ENCODE measurements at regions not wholly inside any gene's neighbourhood (a gene's known extent, or its start where the extent isn't known, plus 50 kb on each side); places are given as distances from the start of the nearest gene placed in this dataset.

DNA sequence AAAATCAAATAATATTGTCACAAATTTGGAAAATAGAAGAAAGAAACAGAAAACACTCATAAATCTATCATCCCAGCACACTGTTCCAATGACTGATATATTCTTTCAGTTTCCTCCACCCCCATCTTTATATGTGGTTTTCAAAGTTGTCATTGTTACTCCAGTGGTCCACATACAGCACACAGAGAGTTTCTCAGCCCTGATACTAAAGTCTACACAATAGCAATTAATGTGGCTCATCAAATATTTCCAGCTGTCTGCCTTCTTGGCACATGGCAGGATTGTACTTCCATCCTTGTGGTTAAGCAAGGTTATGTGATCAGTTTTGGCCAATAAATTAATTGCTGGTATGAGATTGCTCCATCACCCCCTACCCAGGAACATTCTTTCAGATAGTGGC is 221.7 kb downstream of the PDCD6IP start:
- Mint-ChIP-seq H3K27ac (ENCODE audit: unreplicated experiment) (no peak overlapping the region), H3K9me3 (ENCODE audit: low read depth, unreplicated experiment) (no peaks in the 10 kb centered on the region), H3K4me1 (ENCODE audit: low read depth, unreplicated experiment) (no peaks in the 10 kb centered on the region), H3K27me3 (ENCODE audit: unreplicated experiment) (peaks cover 41% of the 10 kb centered on the region), H3K4me3 (ENCODE audit: low read depth, unreplicated experiment) (no peak overlapping the region), H3K36me3 (ENCODE audit: insufficient read depth, unreplicated experiment) (no peaks in the 10 kb centered on the region)
- TF ChIP-seq, protein P1, sequence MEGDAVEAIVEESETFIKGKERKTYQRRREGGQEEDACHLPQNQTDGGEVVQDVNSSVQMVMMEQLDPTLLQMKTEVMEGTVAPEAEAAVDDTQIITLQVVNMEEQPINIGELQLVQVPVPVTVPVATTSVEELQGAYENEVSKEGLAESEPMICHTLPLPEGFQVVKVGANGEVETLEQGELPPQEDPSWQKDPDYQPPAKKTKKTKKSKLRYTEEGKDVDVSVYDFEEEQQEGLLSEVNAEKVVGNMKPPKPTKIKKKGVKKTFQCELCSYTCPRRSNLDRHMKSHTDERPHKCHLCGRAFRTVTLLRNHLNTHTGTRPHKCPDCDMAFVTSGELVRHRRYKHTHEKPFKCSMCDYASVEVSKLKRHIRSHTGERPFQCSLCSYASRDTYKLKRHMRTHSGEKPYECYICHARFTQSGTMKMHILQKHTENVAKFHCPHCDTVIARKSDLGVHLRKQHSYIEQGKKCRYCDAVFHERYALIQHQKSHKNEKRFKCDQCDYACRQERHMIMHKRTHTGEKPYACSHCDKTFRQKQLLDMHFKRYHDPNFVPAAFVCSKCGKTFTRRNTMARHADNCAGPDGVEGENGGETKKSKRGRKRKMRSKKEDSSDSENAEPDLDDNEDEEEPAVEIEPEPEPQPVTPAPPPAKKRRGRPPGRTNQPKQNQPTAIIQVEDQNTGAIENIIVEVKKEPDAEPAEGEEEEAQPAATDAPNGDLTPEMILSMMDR (IDR thresholded peaks at IDR 0.05; ENCODE audit: unreplicated experiment): no peak
- BruUV-seq (replicated peaks): no TSS peak
- DNase-seq: no peak
- CTCF ChIA-PET: no interaction called here
- intact Hi-C loops (cut with micrococcal nuclease; ENCODE audit: unreplicated experiment): no loop called here

- Mint-ChIP-seq H3K4me1 (ENCODE audit: low read depth, unreplicated experiment) (no peaks in the 10 kb centered on the region), H3K4me3 (ENCODE audit: low read depth, unreplicated experiment) (no peak overlapping the region)
- intact Hi-C loops (cut with micrococcal nuclease; ENCODE audit: unreplicated experiment): no loop called here
These were observed 222.6 kb downstream of the PDCD6IP start for GRCh38 chr3:34020726-34021680.

DNA sequence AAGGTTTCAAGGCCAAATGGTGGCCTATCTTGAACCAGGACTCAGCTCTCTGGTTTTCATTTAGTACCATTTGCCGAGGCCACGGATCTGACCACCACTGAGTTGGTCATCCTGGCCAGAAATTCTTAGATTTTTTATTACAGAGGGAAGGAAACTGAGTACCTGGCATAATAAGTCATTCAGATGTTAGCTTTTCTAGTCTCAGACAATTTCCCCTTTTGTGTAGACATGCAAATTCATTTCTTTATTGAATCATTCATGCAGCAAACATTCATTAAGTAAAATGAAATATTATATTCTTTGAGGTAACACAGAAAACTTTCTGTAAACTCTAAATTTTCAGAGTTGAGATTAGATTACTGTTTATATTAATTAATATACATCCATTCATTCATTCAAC is 223.7 kb downstream of the PDCD6IP start:
- CTCF ChIA-PET: no interaction called here
- H3K4me1 Mint-ChIP-seq (ENCODE audit: low read depth, unreplicated experiment): no peaks in the 10 kb centered on the region
- BruUV-seq (replicated peaks): no TSS peak
- DNase-seq: no peak
- intact Hi-C loops (cut with micrococcal nuclease; ENCODE audit: unreplicated experiment): no loop called here
- no peaks in the 10 kb centered on the region for H3K9me3 Mint-ChIP-seq (ENCODE audit: low read depth, unreplicated experiment)
- H3K36me3 Mint-ChIP-seq (ENCODE audit: insufficient read depth, unreplicated experiment): no peaks in the 10 kb centered on the region
- TF ChIP-seq, protein P1 (IDR thresholded peaks at IDR 0.05; ENCODE audit: unreplicated experiment): no peak
- H3K27me3 Mint-ChIP-seq (ENCODE audit: unreplicated experiment): peaks cover 41% of the 10 kb centered on the region
- no peak overlapping the region for H3K27ac Mint-ChIP-seq (ENCODE audit: unreplicated experiment)
- H3K4me3 Mint-ChIP-seq (ENCODE audit: low read depth, unreplicated experiment): no peak overlapping the region

More at GRCh38 chr3:34020726-34021680, 222.6 kb downstream of the PDCD6IP start:
- no peaks in the 10 kb centered on the region for H3K9me3 Mint-ChIP-seq (ENCODE audit: low read depth, unreplicated experiment)
- peaks cover 41% of the 10 kb centered on the region for H3K27me3 Mint-ChIP-seq (ENCODE audit: unreplicated experiment)
- CTCF ChIA-PET: interaction anchor here (0.7 kb wide), 1 partner anchor 103 kb away, joined by 8 read pairs; no protein-coding TSS in a partner anchor
- TF ChIP-seq, protein P1 (IDR thresholded peaks at IDR 0.05; ENCODE audit: unreplicated experiment): no peak
- no TSS peak for BruUV-seq (replicated peaks)
- H3K36me3 Mint-ChIP-seq (ENCODE audit: insufficient read depth, unreplicated experiment): no peaks in the 10 kb centered on the region
- no peak for DNase-seq
- no peak overlapping the region for H3K27ac Mint-ChIP-seq (ENCODE audit: unreplicated experiment)

DNA sequence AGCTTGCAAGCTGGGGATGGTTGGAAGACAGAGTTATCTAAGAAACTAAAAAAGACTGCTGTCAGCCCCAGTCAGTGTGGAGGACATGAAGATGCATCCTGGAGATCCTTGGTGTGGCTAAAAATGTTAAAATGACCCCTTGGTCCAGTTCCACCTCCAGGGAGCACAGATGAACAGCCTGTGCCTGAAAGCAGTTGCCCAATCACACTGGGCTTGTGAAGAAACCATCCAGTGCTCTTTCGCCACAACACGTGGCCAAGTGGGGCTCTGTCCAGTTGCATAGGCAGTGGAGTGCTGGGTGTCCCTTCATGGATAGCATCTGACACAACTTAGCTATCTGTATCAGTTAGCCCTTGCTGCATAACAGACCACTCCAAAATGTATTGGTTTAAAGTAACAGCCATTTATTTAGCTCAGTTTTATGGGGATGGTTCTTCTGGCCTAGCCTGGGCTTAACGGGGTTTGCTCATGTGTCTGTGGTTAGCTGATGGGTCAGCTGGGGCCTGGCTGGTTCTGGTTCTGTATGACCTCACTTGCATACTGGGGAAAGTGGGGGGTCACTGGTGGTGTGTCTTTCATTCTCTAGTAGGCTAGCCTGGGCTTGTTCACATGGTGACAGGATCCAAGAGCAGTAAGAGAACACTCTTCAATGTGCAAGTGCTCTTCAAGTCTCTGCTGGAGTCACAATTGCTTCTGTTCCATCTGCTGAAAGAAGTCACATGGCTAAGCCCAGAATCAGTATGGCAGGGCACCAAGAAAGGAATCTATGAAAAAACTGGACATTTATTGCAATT is 226.2 kb downstream of the PDCD6IP start:
- Mint-ChIP-seq H3K4me3 (ENCODE audit: low read depth, unreplicated experiment) (no peak overlapping the region), H3K27ac (ENCODE audit: unreplicated experiment) (no peak overlapping the region), H3K27me3 (ENCODE audit: unreplicated experiment) (peaks cover 22% of the 10 kb centered on the region), H3K36me3 (ENCODE audit: insufficient read depth, unreplicated experiment) (no peaks in the 10 kb centered on the region), H3K4me1 (ENCODE audit: low read depth, unreplicated experiment) (no peaks in the 10 kb centered on the region), H3K9me3 (ENCODE audit: low read depth, unreplicated experiment) (no peaks in the 10 kb centered on the region)
- CTCF ChIA-PET: interaction anchor here (0.7 kb wide), 1 partner anchor 148 kb away, joined by 3 read pairs; no protein-coding TSS in a partner anchor
- BruUV-seq (replicated peaks): no TSS peak
- TF ChIP-seq, protein P1 (IDR thresholded peaks at IDR 0.05; ENCODE audit: unreplicated experiment): no peak
- no peak for DNase-seq
- intact Hi-C loops (cut with micrococcal nuclease; ENCODE audit: unreplicated experiment): no loop called here

All from Calu3 (cell line).